Right kidney (tissue), 1 donor: ENCODE measurements at regions not wholly inside any gene's neighbourhood (a gene's known extent, or its start where the extent isn't known, plus 50 kb on each side); places are given as distances from the start of the nearest gene placed in this dataset.
"Not testable (repeated sequence)": the region's sequence is repeated elsewhere in the genome, so short reads cannot be mapped to it uniquely, and the experiment has no call there.

Experiments used
- DNase-seq: peaks from one replicate; pipeline ENCODE4 v3.0.0-alpha.2; 2016

GRCh38 chr9:90477535-90477934 lies 165.1 kb downstream of the DIRAS2 start:
- DNase-seq = no peak

GRCh38 chr9:90478821-90479220 lies 163.8 kb downstream of the DIRAS2 start:
- DNase-seq = no peak

GRCh38 chr9:90485028-90485427 lies 157.6 kb downstream of the DIRAS2 start:
- no peak for DNase-seq

GRCh38 chr9:90489066-90489465 lies 153.6 kb downstream of the DIRAS2 start:
- DNase-seq = no peak

GRCh38 chr9:90499761-90500160 lies 142.9 kb downstream of the DIRAS2 start:
- no peak for DNase-seq

- no peak for DNase-seq
Observed at GRCh38 chr9:90502134-90502533, 140.5 kb downstream of the DIRAS2 start.

GRCh38 chr9:90504486-90504885 lies 138.1 kb downstream of the DIRAS2 start:
- DNase-seq = no peak

- DNase-seq = no peak
Observed at GRCh38 chr9:90505695-90506094, 136.9 kb downstream of the DIRAS2 start.

GRCh38 chr9:90506402-90506801 lies 136.2 kb downstream of the DIRAS2 start:
- DNase-seq = not testable (repeated sequence)

- DNase-seq = no peak
Observed at GRCh38 chr9:90507621-90508020, 135.0 kb downstream of the DIRAS2 start.

- no peak for DNase-seq
Observed at GRCh38 chr9:90508940-90509339, 133.7 kb downstream of the DIRAS2 start.

- DNase-seq = no peak
Observed at GRCh38 chr9:90511711-90512110, 130.9 kb downstream of the DIRAS2 start.

GRCh38 chr9:90514877-90515276 lies 127.7 kb downstream of the DIRAS2 start:
- no peak for DNase-seq

- DNase-seq = no peak
Observed at GRCh38 chr9:90515510-90515909, 127.1 kb downstream of the DIRAS2 start.

- DNase-seq = no peak
Observed at GRCh38 chr9:90517103-90517502, 125.5 kb downstream of the DIRAS2 start.

GRCh38 chr9:90521811-90522570 lies 120.6 kb downstream of the DIRAS2 start:
- no peak for DNase-seq

GRCh38 chr9:90523958-90524357 lies 118.7 kb downstream of the DIRAS2 start:
- no peak for DNase-seq

GRCh38 chr9:90526386-90526785 lies 116.2 kb downstream of the DIRAS2 start:
- DNase-seq = no peak

GRCh38 chr9:90536094-90536493 lies 106.5 kb downstream of the DIRAS2 start:
- not testable (repeated sequence) for DNase-seq

GRCh38 chr9:90538566-90538965 lies 104.1 kb downstream of the DIRAS2 start:
- DNase-seq = no peak

- no peak for DNase-seq
Observed at GRCh38 chr9:90539286-90539685, 103.3 kb downstream of the DIRAS2 start.

- DNase-seq = no peak
Observed at GRCh38 chr9:90540734-90541133, 101.9 kb downstream of the DIRAS2 start.

- DNase-seq = no peak
Observed at GRCh38 chr9:90544488-90544887, 98.1 kb downstream of the DIRAS2 start.

GRCh38 chr9:90546200-90546599 lies 96.4 kb downstream of the DIRAS2 start:
- DNase-seq = no peak

GRCh38 chr9:90547896-90548295 lies 94.7 kb downstream of the DIRAS2 start:
- no peak for DNase-seq
